CD14-positive monocyte (primary cell): ENCODE measurements at regions not wholly inside any gene's neighbourhood (a gene's known extent, or its start where the extent isn't known, plus 50 kb on each side); places are given as distances from the start of the nearest gene placed in this dataset.

Experiments used
- DNase-seq, 3 donors: peaks; one replicate each; pipeline ENCODE4 v3.0.0-alpha.2; 2011 to 2022
- H2AFZ ChIP-seq: 2 replicates; pipeline ENCODE4 v1.6.0; 2012; ENCODE audit warnings: mild to moderate bottlenecking, low read depth, low read length, inconsistent platforms; ENCODE audit not compliant: insufficient read depth, poor library complexity, severe bottlenecking
- H3K27ac ChIP-seq, 2 donors: 1 replicate in 1 of 2; 2 replicates in 1 of 2; pipeline ENCODE4 v1.5.1; 2012 to 2013; ENCODE audit warnings: low read length in 2 of 2, control low read depth in 1 of 2, inconsistent platforms in 1 of 2, low read depth in 1 of 2, mild to moderate bottlenecking in 1 of 2
- H3K27me3 ChIP-seq, 2 donors: one replicate each; pipeline versions ENCODE4 v1.6.0 to v1.6.1; 2011 to 2013; ENCODE audit warnings: low read length in 2 of 2; ENCODE audit not compliant: control insufficient read depth in 2 of 2, insufficient read depth in 2 of 2
- H3K36me3 ChIP-seq, 2 donors: replicated peaks in 1 of 2; 1 replicate in 1 of 2; 2 replicates in 1 of 2; pipeline versions ENCODE4 v1.5.1 to v1.6.1; 2012 to 2013; ENCODE audit warnings: low read length in 2 of 2, control low read depth in 1 of 2, inconsistent platforms in 1 of 2, mild to moderate bottlenecking in 1 of 2; ENCODE audit not compliant: insufficient read depth in 2 of 2, control insufficient read depth in 1 of 2
- H3K4me1 ChIP-seq, 2 donors: 1 replicate in 1 of 2; 2 replicates in 1 of 2; pipeline versions ENCODE4 v1.5.1 to v1.6.1; 2012 to 2013; ENCODE audit warnings: low read length in 2 of 2, control low read depth in 1 of 2, inconsistent platforms in 1 of 2, mild to moderate bottlenecking in 1 of 2, moderate library complexity in 1 of 2; ENCODE audit not compliant: insufficient read depth in 2 of 2, control insufficient read depth in 1 of 2
- H3K4me2 ChIP-seq: replicated peaks from 2 replicates; pipeline ENCODE3; 2012; ENCODE audit warnings: low read length, moderate library complexity, mild to moderate bottlenecking; ENCODE audit not compliant: poor library complexity, severe bottlenecking; ENCODE audit errors: extremely low read depth
- H3K4me3 ChIP-seq, 3 experiments: fragments of 200-600 bp in 1 of 3; sonication (generic) in 1 of 3; replicated peaks in 1 of 3; 1 replicate in 2 of 3; 2 replicates in 1 of 3; pipeline ENCODE4 v1.5.1; 2011 to 2013; ENCODE audit warnings: low read length in 3 of 3, mild to moderate bottlenecking in 3 of 3, control low read depth in 2 of 3, low read depth in 2 of 3, inconsistent platforms in 1 of 3, moderate library complexity in 1 of 3
- H3K79me2 ChIP-seq: 2 replicates; pipeline ENCODE4 v1.6.0; 2012; ENCODE audit warnings: mild to moderate bottlenecking, control low read depth, inconsistent platforms, low read length, moderate library complexity; ENCODE audit not compliant: insufficient read depth
- H3K9ac ChIP-seq: 2 replicates; pipeline ENCODE4 v1.6.0; 2017; ENCODE audit warnings: low read length, mild to moderate bottlenecking; ENCODE audit not compliant: insufficient read depth, poor library complexity, severe bottlenecking
- H3K9me3 ChIP-seq, 2 donors: replicated peaks in 1 of 2; 1 replicate in 1 of 2; 2 replicates in 1 of 2; pipeline versions ENCODE4 v1.5.1 to v1.6.1; 2012 to 2013; ENCODE audit warnings: low read length in 2 of 2, control low read depth in 1 of 2; ENCODE audit not compliant: control insufficient read depth in 1 of 2, insufficient read depth in 1 of 2
- H4K20me1 ChIP-seq: 2 replicates; pipeline ENCODE4 v1.6.0; 2012; ENCODE audit warnings: mild to moderate bottlenecking, low read length, control low read depth, moderate library complexity; ENCODE audit not compliant: insufficient read depth
- H3K27ac Mint-ChIP-seq, 7 donors: one replicate each; pipeline ENCODE4 v1.8.0; 2020; ENCODE audit warnings: mild to moderate bottlenecking in 7 of 7, mixed read lengths in 7 of 7, moderate library complexity in 6 of 7, inconsistent platforms in 2 of 7
- H3K27me3 Mint-ChIP-seq, 3 donors: one replicate each; pipeline ENCODE4 v1.8.0; 2021 to 2022; ENCODE audit warnings: low read depth in 3 of 3, mild to moderate bottlenecking in 3 of 3, mixed read lengths in 3 of 3, moderate library complexity in 3 of 3, inconsistent platforms in 1 of 3
- H3K36me3 Mint-ChIP-seq, 2 donors: one replicate each; pipeline ENCODE4 v1.8.0; 2020; ENCODE audit warnings: mixed read lengths in 2 of 2, inconsistent platforms in 1 of 2, mild to moderate bottlenecking in 1 of 2
- H3K4me1 Mint-ChIP-seq: one replicate; pipeline ENCODE4 v1.8.0; 2020; ENCODE audit warnings: mild to moderate bottlenecking, mixed read lengths
- H3K4me3 Mint-ChIP-seq, 2 donors: one replicate each; pipeline ENCODE4 v1.8.0; 2020; ENCODE audit warnings: mild to moderate bottlenecking in 2 of 2, mixed read lengths in 2 of 2, moderate library complexity in 1 of 2
- H3K9me3 Mint-ChIP-seq, 7 donors: one replicate each; pipeline ENCODE4 v1.8.0; 2020 to 2022; ENCODE audit warnings: mixed read lengths in 7 of 7, mild to moderate bottlenecking in 6 of 7, moderate library complexity in 6 of 7, inconsistent platforms in 2 of 7
- CTCF ChIP-seq: fragments of 200-600 bp; IDR thresholded peaks from one replicate; pipeline ENCODE4 v1.8.0; 2022; ENCODE audit warnings: antibody characterized with exemption, mild to moderate bottlenecking
- WGBS: methylation state at CpG from one replicate; pipeline ENCODE4 v1.1.5; 2013; ENCODE audit warnings: missing lambda C conversion rate; ENCODE audit not compliant: insufficient coverage; 5-methylcytosine and 5-hydroxymethylcytosine counted together
- intact Hi-C, 2 donors: fragments of 100-400 bp; cut with micrococcal nuclease; formaldehyde crosslinking; loops; one replicate each; pipeline versions ENCODE4 v1.15.0 to v1.15.1; 2023

GRCh38 chr5:172558076-172558976, 82.7 kb upstream of the NEURL1B start:
- Histone ChIP-seq H3K4me3 (no peak overlapping the region), H3K4me1 (no peaks in the 10 kb centered on the region), H3K4me2 (no peak overlapping the region), H3K27me3 (no peaks in the 10 kb centered on the region), H3K36me3 (no peaks in the 10 kb centered on the region), H3K79me2 (no peaks in the 10 kb centered on the region), H2AFZ (no peak overlapping the region), H4K20me1 (no peaks in the 10 kb centered on the region), H3K27ac (no peak overlapping the region), H3K9me3 (no peaks in the 10 kb centered on the region), H3K9ac (no peak overlapping the region)
- Mint-ChIP-seq H3K36me3 (no peaks in the 10 kb centered on the region), H3K4me1 (no peaks in the 10 kb centered on the region), H3K27ac (no peak overlapping the region), H3K9me3 (no peaks in the 10 kb centered on the region), H3K27me3 (peaks cover 5 to 10% (median 9%) of the 10 kb centered on the region in 3 donors), H3K4me3 (no peak overlapping the region)
- 86% methylated on average over 12 of the region's 17 CpGs for WGBS
- DNase-seq: no peak
- intact Hi-C loops: no loop called here
- no peak for TF ChIP-seq CTCF

GRCh38 chr5:172556971-172557461, 84.0 kb upstream of the NEURL1B start:
- no peaks in the 10 kb centered on the region for H3K36me3 Mint-ChIP-seq
- TF ChIP-seq CTCF: no peak
- no peaks in the 10 kb centered on the region for H3K79me2 ChIP-seq
- H3K27ac ChIP-seq: no peak overlapping the region
- no peaks in the 10 kb centered on the region for H3K27me3 ChIP-seq
- intact Hi-C loops: no loop called here
- no peaks in the 10 kb centered on the region for H3K36me3 ChIP-seq
- H3K4me2 ChIP-seq: no peak overlapping the region
- no peaks in the 10 kb centered on the region for H4K20me1 ChIP-seq
- H3K9ac ChIP-seq: no peak overlapping the region
- peaks cover 0 to 1% (median 0%) of the 10 kb centered on the region in 7 donors for H3K9me3 Mint-ChIP-seq
- H3K9me3 ChIP-seq: no peaks in the 10 kb centered on the region
- H3K4me1 Mint-ChIP-seq: no peaks in the 10 kb centered on the region
- peaks cover 3 to 10% (median 10%) of the 10 kb centered on the region in 3 donors for H3K27me3 Mint-ChIP-seq
- no peaks in the 10 kb centered on the region for H3K4me1 ChIP-seq
- DNase-seq: no peak
- H3K4me3 Mint-ChIP-seq: no peak overlapping the region
- WGBS: 73% methylated on average over 4 of the region's 12 CpGs
- H2AFZ ChIP-seq: no peak overlapping the region
- no peak overlapping the region for H3K4me3 ChIP-seq
- peak overlapping the region in 1 of 7 donors; percentile 9 for H3K27ac Mint-ChIP-seq
